GM12878 (cell line): ENCODE measurements at regions not wholly inside any gene's neighbourhood (a gene's known extent, or its start where the extent isn't known, plus 50 kb on each side); places are given as distances from the start of the nearest gene placed in this dataset.

Source experiments
- BHLHE40 ChIP-seq, 2 experiments: fragments of 450-650 bp in 1 of 2; IDR thresholded peaks; 2 replicates each; pipeline ENCODE4 v1.6.1; 2011 to 2017; ENCODE audit warnings: low read depth in 2 of 2, borderline replicate concordance in 1 of 2, improper control_type of control experiment in 1 of 2, low read length in 1 of 2, mild to moderate bottlenecking in 1 of 2
- CEBPZ ChIP-seq: fragments of 150-350 bp; IDR thresholded peaks from 2 replicates; pipeline ENCODE4 v1.6.1; 2016; ENCODE audit warnings: low read depth, low read length
- CREM ChIP-seq: IDR thresholded peaks from 2 replicates; pipeline ENCODE4 v1.6.1; 2014; ENCODE audit warnings: antibody characterized with exemption, low read depth
- GABPA ChIP-seq: IDR thresholded peaks from 2 replicates; pipeline ENCODE4 v1.6.1; 2014; ENCODE audit warnings: antibody characterized with exemption, low read depth, mild to moderate bottlenecking, inconsistent platforms
- KLF5 ChIP-seq: fragments of 450-650 bp; IDR thresholded peaks from 2 replicates; pipeline ENCODE4 v1.6.1; 2014; ENCODE audit warnings: mild to moderate bottlenecking; ENCODE audit not compliant: partially characterized antibody
- MTA2 ChIP-seq: fragments of 450-650 bp; IDR thresholded peaks from 2 replicates; pipeline ENCODE4 v1.6.1; 2016; ENCODE audit warnings: low read depth, mild to moderate bottlenecking, moderate library complexity
- NFXL1 ChIP-seq: fragments of 450-650 bp; IDR thresholded peaks from 2 replicates; pipeline ENCODE4 v1.6.1; 2017; ENCODE audit warnings: antibody characterized with exemption, mild to moderate bottlenecking, borderline replicate concordance
- NR2F1 ChIP-seq: fragments of 450-650 bp; conservative IDR thresholded peaks from 2 replicates; pipeline ENCODE4 v1.6.1; 2017; ENCODE audit warnings: mild to moderate bottlenecking
- REST ChIP-seq: IDR thresholded peaks from 2 replicates; pipeline ENCODE4 v1.6.1; 2012; ENCODE audit warnings: mild to moderate bottlenecking, low read depth, low read length
- SIX5 ChIP-seq: IDR thresholded peaks from 2 replicates; pipeline ENCODE4 v1.6.1; 2011; ENCODE audit warnings: mild to moderate bottlenecking, low read depth, low read length, moderate library complexity; ENCODE audit not compliant: severe bottlenecking
- USF2 ChIP-seq: IDR thresholded peaks from 2 replicates; pipeline ENCODE4 v1.6.1; 2011; ENCODE audit warnings: low read depth, low read length, improper control_type of control experiment, borderline replicate concordance
- ZBTB40 ChIP-seq: fragments of 450-650 bp; IDR thresholded peaks from 2 replicates; pipeline ENCODE4 v1.6.1; 2016; ENCODE audit warnings: mild to moderate bottlenecking, moderate library complexity, borderline replicate concordance
- ZNF687 ChIP-seq: fragments of 450-650 bp; IDR thresholded peaks from 2 replicates; pipeline ENCODE4 v1.6.1; 2017; ENCODE audit warnings: mild to moderate bottlenecking, moderate library complexity

DNA sequence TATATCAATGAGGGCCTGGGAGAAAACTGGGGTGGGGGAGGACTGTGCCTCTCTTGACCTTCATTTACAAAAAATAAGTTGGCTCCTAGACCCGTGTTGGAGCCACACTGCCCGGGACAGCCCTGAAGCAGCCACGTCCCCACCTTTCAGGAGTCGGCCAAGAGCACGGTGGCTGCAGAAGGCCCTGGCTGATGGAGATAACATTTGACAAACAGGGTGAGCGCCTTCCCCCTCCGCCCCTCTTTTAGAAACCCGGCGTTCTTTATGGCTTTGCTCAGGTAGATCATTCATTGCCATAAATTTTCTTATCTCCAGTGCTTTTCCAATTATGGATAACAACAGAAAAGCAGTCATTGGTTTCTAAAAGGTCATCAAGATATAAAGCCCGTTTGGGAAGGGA lies 398.1 kb upstream of the TNRC6C start (continued):
- TF ChIP-seq CEBPZ, result no peak
- TF ChIP-seq CREM, result no peak
- no peak for TF ChIP-seq ZNF687
- no peak for TF ChIP-seq GABPA
- TF ChIP-seq USF2, result no peak
- TF ChIP-seq SIX5, result no peak
- TF ChIP-seq REST, result no peak
- no peak for TF ChIP-seq NR2F1
- no peak for TF ChIP-seq ZBTB40
- TF ChIP-seq KLF5, result no peak
- no peak for TF ChIP-seq NFXL1
- TF ChIP-seq MTA2, result no peak
- no peak for TF ChIP-seq BHLHE40 (IDR thresholded peaks at IDR 0.05; ENCODE audit: borderline replicate concordance in 1 of 2, low read depth in 2 of 2, low read length in 1 of 2)
